Effector memory CD8-positive, alpha-beta T cell (primary cell): ENCODE measurements at regions not wholly inside any gene's neighbourhood (a gene's known extent, or its start where the extent isn't known, plus 50 kb on each side); places are given as distances from the start of the nearest gene placed in this dataset.

ENCODE experiments used
- ATAC-seq: fragments of 150-1000 bp; cut with Tn5 transposase; replicated peaks from 2 replicates; pipeline ENCODE4 v1.10.0; 2021; ENCODE audit warnings: mild to moderate bottlenecking, moderate library complexity
- DNase-seq, 3 experiments: peaks; one replicate each; pipeline ENCODE4 v3.0.0; 2021
- H3K27ac Mint-ChIP-seq, 2 donors: one replicate each; pipeline ENCODE4 v1.8.0; 2022; ENCODE audit warnings: mild to moderate bottlenecking in 2 of 2, mixed read lengths in 2 of 2, moderate library complexity in 2 of 2
- H3K27me3 Mint-ChIP-seq, 2 donors: one replicate each; pipeline ENCODE4 v1.8.0; 2022; ENCODE audit warnings: mixed read lengths in 2 of 2
- H3K36me3 Mint-ChIP-seq: one replicate; pipeline ENCODE4 v1.8.0; 2022; ENCODE audit warnings: mild to moderate bottlenecking, moderate library complexity, mixed read lengths; ENCODE audit not compliant: insufficient read depth
- H3K4me1 Mint-ChIP-seq, 2 donors: one replicate each; pipeline ENCODE4 v1.8.0; 2022; ENCODE audit warnings: low read depth in 2 of 2, mixed read lengths in 2 of 2
- H3K4me3 Mint-ChIP-seq, 2 donors: one replicate each; pipeline ENCODE4 v1.8.0; 2022; ENCODE audit warnings: mild to moderate bottlenecking in 2 of 2, mixed read lengths in 2 of 2, moderate library complexity in 2 of 2
- H3K9me3 Mint-ChIP-seq, 2 donors: one replicate each; pipeline ENCODE4 v1.8.0; 2022; ENCODE audit warnings: mixed read lengths in 2 of 2

DNA sequence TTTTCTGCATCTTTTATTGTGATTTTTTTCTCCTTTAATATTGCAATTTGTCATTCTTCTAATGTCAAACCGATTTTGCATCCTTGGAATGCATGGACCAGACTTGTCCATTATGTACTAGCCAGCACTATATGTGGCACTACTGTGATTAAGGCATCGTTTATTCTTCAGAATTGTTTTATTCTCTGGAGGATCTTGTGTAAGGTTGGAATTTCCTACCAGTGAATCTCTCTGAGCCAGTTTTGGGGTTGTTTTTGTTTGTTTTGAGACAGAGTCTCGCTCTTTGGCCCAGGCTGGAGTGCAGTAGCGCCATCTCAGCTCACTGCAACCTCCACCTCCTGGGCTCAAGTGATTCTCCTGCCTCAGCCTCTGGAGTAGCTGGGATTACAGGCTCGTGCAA, 58.5 kb downstream of the IGLL5 start:
- no peak overlapping the region for H3K4me3 Mint-ChIP-seq
- no peak overlapping the region for H3K27ac Mint-ChIP-seq
- ATAC-seq, result no peak
- no peak for DNase-seq
- peaks cover 2 to 4% of the 10 kb centered on the region in 2 donors for H3K4me1 Mint-ChIP-seq
- H3K9me3 Mint-ChIP-seq, result no peaks in the 10 kb centered on the region
- no peaks in the 10 kb centered on the region for H3K36me3 Mint-ChIP-seq
- H3K27me3 Mint-ChIP-seq, result peaks cover 6 to 12% of the 10 kb centered on the region in 2 donors

DNA sequence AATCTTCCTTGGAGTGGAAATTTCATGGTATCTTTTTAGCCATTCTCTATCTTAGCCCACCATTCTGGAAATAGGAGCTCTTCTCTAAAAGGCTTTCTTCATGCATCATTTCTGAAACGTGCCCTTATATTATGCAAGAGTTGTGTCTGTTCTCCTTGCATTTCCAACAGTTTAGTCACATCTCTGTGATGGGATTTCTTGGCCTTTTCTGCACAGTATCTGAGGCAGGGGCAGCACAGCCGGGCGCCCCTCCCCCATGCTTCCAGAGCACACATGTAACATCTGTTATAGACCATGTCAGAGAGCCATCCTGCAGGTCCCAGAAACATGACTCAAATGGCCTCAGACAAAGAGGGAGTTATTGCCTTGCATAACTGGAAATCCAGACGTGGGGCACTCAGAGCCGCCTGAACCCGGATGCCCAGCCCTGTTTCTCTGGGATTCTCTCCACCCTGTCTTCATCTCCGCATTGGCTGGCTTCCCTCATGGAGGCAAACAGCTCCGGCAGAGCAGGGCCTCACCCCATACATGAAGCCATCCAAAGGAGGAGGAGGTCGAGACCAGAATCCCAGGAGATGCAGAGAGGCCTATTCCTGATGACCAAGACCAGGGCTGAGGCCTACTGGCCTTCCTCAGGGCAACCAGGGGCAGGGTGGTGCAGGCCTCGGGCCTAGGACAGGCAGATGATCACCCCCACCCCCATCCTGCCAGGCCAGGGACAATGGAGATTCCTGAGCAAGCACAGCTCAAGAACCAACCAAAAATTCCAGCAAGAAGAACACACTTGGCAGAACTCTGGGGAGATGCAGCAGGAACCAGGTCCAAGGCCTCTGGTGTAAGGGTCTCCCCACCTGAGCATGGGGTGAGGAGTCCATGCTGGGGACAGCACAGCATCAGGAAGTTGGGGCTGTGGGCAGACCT, 61.3 kb downstream of the IGLL5 start:
- H3K27me3 Mint-ChIP-seq, result peaks cover 11 to 40% of the 10 kb centered on the region in 2 donors
- DNase-seq (peak in 1 of 3 experiments; percentile 0), ATAC-seq (no peak)
- no peak overlapping the region for H3K4me3 Mint-ChIP-seq
- H3K27ac Mint-ChIP-seq, result no peak overlapping the region
- peaks cover 0 to 2% of the 10 kb centered on the region in 2 donors for H3K4me1 Mint-ChIP-seq
- H3K9me3 Mint-ChIP-seq, result no peaks in the 10 kb centered on the region
- H3K36me3 Mint-ChIP-seq, result no peaks in the 10 kb centered on the region

DNA sequence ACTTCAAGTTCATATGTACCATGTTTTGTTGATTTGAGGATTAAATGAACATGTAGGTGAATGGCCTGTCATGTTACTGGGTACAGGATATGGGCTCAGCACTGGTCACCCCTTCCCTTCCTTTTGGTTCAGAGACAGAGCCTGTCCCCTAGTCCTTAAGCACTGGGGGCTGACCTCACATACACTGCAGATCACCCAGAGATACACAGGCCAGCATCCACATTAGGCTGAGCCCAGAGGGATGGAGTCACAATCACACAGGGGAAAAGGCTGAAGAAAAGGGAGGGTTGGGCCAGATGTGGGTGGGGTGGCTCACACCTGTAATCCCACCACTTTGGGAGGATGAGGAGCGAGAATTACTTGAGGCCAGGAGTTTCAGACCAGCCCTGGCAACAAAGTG, 62.3 kb downstream of the IGLL5 start:
- H3K4me1 Mint-ChIP-seq, result peaks cover 4 to 5% of the 10 kb centered on the region in 2 donors
- H3K36me3 Mint-ChIP-seq, result no peaks in the 10 kb centered on the region
- no peak overlapping the region for H3K4me3 Mint-ChIP-seq
- DNase-seq (no peak), ATAC-seq (no peak)
- H3K27ac Mint-ChIP-seq, result peak overlapping the region in 1 of 2 donors; percentile 26
- no peaks in the 10 kb centered on the region for H3K9me3 Mint-ChIP-seq
- peaks cover 17 to 49% of the 10 kb centered on the region in 2 donors for H3K27me3 Mint-ChIP-seq

- Mint-ChIP-seq H3K4me1 (peaks cover 4 to 7% of the 10 kb centered on the region in 2 donors), H3K36me3 (no peaks in the 10 kb centered on the region), H3K9me3 (no peaks in the 10 kb centered on the region), H3K4me3 (no peak overlapping the region), H3K27me3 (peaks cover 17 to 57% of the 10 kb centered on the region in 2 donors), H3K27ac (no peak overlapping the region)
- ATAC-seq (no peak), DNase-seq (no peak)
Observed at GRCh38 chr22:22951035-22951434, 63.4 kb downstream of the IGLL5 start.

DNA sequence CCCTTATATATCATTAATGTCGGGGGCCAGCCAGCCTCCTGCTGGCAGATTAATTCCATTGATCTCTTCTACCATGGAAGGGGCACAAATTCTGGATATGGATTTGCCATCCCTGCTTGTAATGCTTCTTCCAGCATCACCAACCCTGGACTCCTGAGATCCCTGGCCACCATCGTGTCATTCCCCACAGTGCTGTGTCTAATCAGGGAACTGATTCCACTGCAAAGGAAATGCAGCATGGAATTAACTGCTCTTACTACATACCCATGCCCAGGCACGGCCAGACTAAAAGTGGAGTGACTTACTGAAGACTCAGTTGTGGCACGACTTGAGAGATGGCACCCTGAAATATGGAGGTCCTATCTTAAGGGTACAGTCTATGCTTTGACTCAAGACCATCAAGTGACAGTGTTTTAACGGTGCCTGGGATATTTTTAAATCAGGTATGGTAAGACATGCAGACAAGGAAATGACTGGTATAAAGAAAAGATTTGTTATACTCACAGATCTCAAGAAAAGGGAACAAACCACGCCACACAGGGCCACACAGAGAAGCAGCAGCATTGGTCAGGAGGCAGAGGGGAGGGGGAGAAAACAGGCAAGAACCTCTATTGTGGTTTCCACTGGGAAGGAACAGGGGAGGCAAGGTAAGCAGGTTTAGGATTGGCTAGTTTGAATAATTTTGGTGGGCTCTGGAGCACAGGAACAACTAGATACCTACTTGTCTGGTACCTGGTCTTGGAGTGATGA, 65.1 kb downstream of the IGLL5 start:
- ATAC-seq (no peak), DNase-seq (no peak)
- H3K27me3 Mint-ChIP-seq, result peaks cover 11 to 63% of the 10 kb centered on the region in 2 donors
- no peaks in the 10 kb centered on the region for H3K36me3 Mint-ChIP-seq
- peaks cover 4 to 7% of the 10 kb centered on the region in 2 donors for H3K4me1 Mint-ChIP-seq
- H3K9me3 Mint-ChIP-seq, result no peaks in the 10 kb centered on the region
- H3K27ac Mint-ChIP-seq, result no peak overlapping the region
- H3K4me3 Mint-ChIP-seq, result no peak overlapping the region

GRCh38 chr22:22953791-22954190, 66.2 kb downstream of the IGLL5 start:
- H3K27ac Mint-ChIP-seq, result no peak overlapping the region
- DNase-seq (no peak), ATAC-seq (no peak)
- H3K4me1 Mint-ChIP-seq, result peaks cover 4 to 7% of the 10 kb centered on the region in 2 donors
- no peaks in the 10 kb centered on the region for H3K36me3 Mint-ChIP-seq
- H3K9me3 Mint-ChIP-seq, result no peaks in the 10 kb centered on the region
- no peak overlapping the region for H3K4me3 Mint-ChIP-seq
- peaks cover 11 to 69% of the 10 kb centered on the region in 2 donors for H3K27me3 Mint-ChIP-seq

- Mint-ChIP-seq H3K27me3 (peaks cover 11 to 67% of the 10 kb centered on the region in 2 donors), H3K27ac (no peak overlapping the region), H3K9me3 (no peaks in the 10 kb centered on the region), H3K4me1 (peaks cover 4 to 7% of the 10 kb centered on the region in 2 donors), H3K36me3 (no peaks in the 10 kb centered on the region), H3K4me3 (no peak overlapping the region)
- DNase-seq, result peak; percentile 20 to 39 (median 37)
- ATAC-seq, result peak; percentile 50
Observed at GRCh38 chr22:22954656-22955055, 67.0 kb downstream of the IGLL5 start.

- Mint-ChIP-seq H3K27ac (no peak overlapping the region), H3K27me3 (peaks cover 11 to 63% of the 10 kb centered on the region in 2 donors), H3K9me3 (no peaks in the 10 kb centered on the region), H3K4me3 (no peak overlapping the region), H3K4me1 (peaks cover 4 to 7% of the 10 kb centered on the region in 2 donors), H3K36me3 (no peaks in the 10 kb centered on the region)
- no peak for ATAC-seq
- no peak for DNase-seq
Observed at GRCh38 chr22:22955276-22955798, 67.7 kb downstream of the IGLL5 start.

DNA sequence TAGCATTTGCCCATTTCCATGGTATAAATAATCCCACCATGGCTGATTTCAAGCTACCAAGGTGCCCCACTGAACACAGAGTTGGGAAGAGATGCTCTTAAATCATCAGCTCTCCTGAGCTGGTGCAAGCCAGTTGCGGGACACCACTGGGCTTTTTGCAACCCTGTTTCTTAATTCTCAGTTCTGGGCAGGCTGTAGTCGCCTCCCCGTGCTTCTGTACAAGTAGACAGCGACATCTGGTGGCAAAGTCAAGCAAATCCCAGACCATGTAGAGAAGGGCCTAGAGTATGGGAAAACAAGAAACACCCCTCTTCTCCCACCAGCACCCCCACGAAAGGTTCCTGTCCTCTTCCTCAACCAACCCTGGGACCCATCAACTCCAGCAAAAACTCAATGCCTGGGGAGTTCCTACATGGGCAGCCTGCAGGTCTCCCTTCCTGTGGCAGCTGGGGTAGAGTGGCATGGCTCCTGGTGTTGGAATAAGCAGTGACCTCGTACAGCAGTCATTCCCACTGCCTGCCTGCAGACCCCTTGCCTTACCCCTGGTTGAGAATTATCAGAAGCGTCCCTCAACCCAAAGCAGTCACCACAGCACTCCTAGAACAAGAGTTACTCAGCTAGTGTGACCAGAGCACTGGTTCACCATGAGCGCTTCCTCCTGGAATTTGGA, 68.4 kb downstream of the IGLL5 start:
- H3K36me3 Mint-ChIP-seq, result no peaks in the 10 kb centered on the region
- H3K9me3 Mint-ChIP-seq, result no peaks in the 10 kb centered on the region
- DNase-seq, result peak; percentile 68 to 74 (median 73)
- peaks cover 11 to 63% of the 10 kb centered on the region in 2 donors for H3K27me3 Mint-ChIP-seq
- no peak overlapping the region for H3K4me3 Mint-ChIP-seq
- H3K27ac Mint-ChIP-seq, result no peak overlapping the region
- ATAC-seq, result peak; percentile 85
- peaks cover 4 to 7% of the 10 kb centered on the region in 2 donors for H3K4me1 Mint-ChIP-seq

GRCh38 chr22:22957090-22957489, 69.5 kb downstream of the IGLL5 start:
- Mint-ChIP-seq H3K27ac (no peak overlapping the region), H3K4me3 (no peak overlapping the region), H3K9me3 (no peaks in the 10 kb centered on the region), H3K27me3 (peaks cover 11 to 55% of the 10 kb centered on the region in 2 donors), H3K36me3 (no peaks in the 10 kb centered on the region), H3K4me1 (peaks cover 4 to 7% of the 10 kb centered on the region in 2 donors)
- ATAC-seq (no peak), DNase-seq (no peak)

GRCh38 chr22:22958621-22959020, 71.0 kb downstream of the IGLL5 start:
- Mint-ChIP-seq H3K4me3 (no peak overlapping the region), H3K9me3 (no peaks in the 10 kb centered on the region), H3K27me3 (peaks cover 11 to 40% of the 10 kb centered on the region in 2 donors), H3K27ac (no peak overlapping the region), H3K36me3 (no peaks in the 10 kb centered on the region), H3K4me1 (peaks cover 4 to 5% of the 10 kb centered on the region in 2 donors)
- DNase-seq (no peak), ATAC-seq (no peak)

GRCh38 chr22:22959147-22959827, 71.7 kb downstream of the IGLL5 start:
- Mint-ChIP-seq H3K4me1 (peaks cover 4 to 5% of the 10 kb centered on the region in 2 donors), H3K36me3 (no peaks in the 10 kb centered on the region), H3K27me3 (peaks cover 10 to 40% of the 10 kb centered on the region in 2 donors), H3K9me3 (no peaks in the 10 kb centered on the region), H3K27ac (no peak overlapping the region), H3K4me3 (no peak overlapping the region)
- DNase-seq (peak; percentile 69 to 78 (median 71)), ATAC-seq (peak; percentile 61)
